Fibroblast of the aortic adventitia (primary cell): ENCODE measurements at regions not wholly inside any gene's neighbourhood (a gene's known extent, or its start where the extent isn't known, plus 50 kb on each side); places are given as distances from the start of the nearest gene placed in this dataset.

Source experiments
- DNase-seq: peaks from one replicate; pipeline ENCODE4 v3.0.0-alpha.2; 2010; ENCODE audit warnings: low read depth
- H3K4me3 ChIP-seq: 2 replicates; pipeline ENCODE4 v1.5.1; 2011; ENCODE audit warnings: low read depth, mild to moderate bottlenecking, control low read depth, low read length, moderate library complexity
- CTCF ChIP-seq: IDR thresholded peaks from 2 replicates; pipeline ENCODE4 v1.5.1; 2011; ENCODE audit warnings: mild to moderate bottlenecking, low read length, control low read depth, inconsistent platforms; ENCODE audit not compliant: insufficient read depth

GRCh38 chr7:22631730-22632129, 95.3 kb upstream of the IL6 start:
- H3K4me3 ChIP-seq: no peak overlapping the region
- TF ChIP-seq CTCF: no peak
- peak; percentile 31 for DNase-seq

- H3K4me3 ChIP-seq: no peak overlapping the region
- no peak for TF ChIP-seq CTCF
- DNase-seq: no peak
Observed at GRCh38 chr7:22630069-22630468, 96.9 kb upstream of the IL6 start.

- DNase-seq: peak; percentile 51
- H3K4me3 ChIP-seq: no peak overlapping the region
- no peak for TF ChIP-seq CTCF
Observed at GRCh38 chr7:22629056-22629455, 97.9 kb upstream of the IL6 start.

- no peak for TF ChIP-seq CTCF
- no peak overlapping the region for H3K4me3 ChIP-seq
- no peak for DNase-seq
Observed at GRCh38 chr7:22628112-22628511, 98.9 kb upstream of the IL6 start.

GRCh38 chr7:22627136-22627535, 99.9 kb upstream of the IL6 start:
- H3K4me3 ChIP-seq: no peak overlapping the region
- TF ChIP-seq CTCF: no peak
- peak; percentile 97 for DNase-seq

GRCh38 chr7:22625251-22625650, 101.7 kb upstream of the IL6 start:
- H3K4me3 ChIP-seq: no peak overlapping the region
- TF ChIP-seq CTCF: no peak
- DNase-seq: no peak

- no peak for TF ChIP-seq CTCF
- no peak for DNase-seq
- no peak overlapping the region for H3K4me3 ChIP-seq
Observed at GRCh38 chr7:22624781-22625180, 102.2 kb upstream of the IL6 start.
